ENCODE measurements at regions not wholly inside any gene's neighbourhood (a gene's known extent, or its start where the extent isn't known, plus 50 kb on each side); places are given as distances from the start of the nearest gene placed in this dataset.
"Not testable (repeated sequence)": the region's sequence is repeated elsewhere in the genome, so short reads cannot be mapped to it uniquely, and the experiment has no call there.

DNA sequence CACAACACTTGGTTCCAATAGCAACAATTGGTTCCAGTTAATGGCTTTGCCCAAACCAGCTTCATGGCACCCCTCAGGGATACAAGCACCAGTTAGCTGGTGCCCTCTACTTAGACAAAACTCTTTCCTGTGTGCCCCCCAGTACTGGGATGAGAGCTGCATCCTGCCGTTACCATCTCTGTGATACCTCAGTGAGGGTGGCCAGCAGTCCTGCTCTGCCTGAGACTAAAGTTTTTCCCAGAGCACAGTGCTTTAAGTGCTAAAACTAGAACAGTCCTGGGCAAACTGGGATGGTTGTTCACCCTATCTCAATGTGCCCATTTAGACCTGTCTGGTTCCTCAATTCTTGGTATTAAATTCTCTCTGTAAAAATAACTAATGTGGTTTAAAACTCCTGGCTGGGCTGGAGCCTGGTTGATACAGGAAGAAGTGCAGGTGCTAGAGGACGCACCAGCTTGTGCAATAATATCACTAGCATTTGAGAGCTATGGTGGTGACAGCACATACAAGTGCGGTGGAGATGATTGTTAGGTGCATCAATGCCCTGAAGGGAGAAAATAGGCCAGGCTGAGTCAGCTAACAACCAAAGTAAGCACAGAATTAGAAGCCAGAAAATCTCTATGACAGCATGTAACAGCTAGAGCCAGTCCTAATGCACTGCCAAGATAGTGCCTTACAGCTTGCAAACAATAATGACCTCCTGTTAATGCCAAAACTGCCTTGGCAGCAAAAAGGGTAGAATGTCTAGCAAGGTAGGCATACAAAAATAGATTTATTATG is 179.8 kb upstream of the GALNT2 start:
- no peak for DNase-seq

DNA sequence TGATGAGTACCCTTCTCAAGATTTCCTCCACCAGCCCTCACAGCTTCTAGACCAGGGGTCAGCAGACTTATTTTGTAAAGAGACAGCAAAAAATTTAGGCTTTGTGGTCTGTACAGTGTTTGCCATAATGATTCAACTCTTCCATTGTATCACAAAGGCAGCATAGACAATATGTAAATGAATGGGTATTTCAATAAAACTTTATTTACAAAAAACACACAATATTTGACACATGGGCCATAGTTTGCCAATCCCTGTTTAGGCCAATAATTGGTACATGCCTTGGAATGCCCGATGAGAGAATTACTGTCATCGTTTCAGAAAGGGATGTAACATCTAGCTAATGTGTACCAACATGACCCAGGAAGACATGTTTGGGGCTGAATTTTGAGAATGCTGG is 178.9 kb upstream of the GALNT2 start:
- DNase-seq = no peak

DNA sequence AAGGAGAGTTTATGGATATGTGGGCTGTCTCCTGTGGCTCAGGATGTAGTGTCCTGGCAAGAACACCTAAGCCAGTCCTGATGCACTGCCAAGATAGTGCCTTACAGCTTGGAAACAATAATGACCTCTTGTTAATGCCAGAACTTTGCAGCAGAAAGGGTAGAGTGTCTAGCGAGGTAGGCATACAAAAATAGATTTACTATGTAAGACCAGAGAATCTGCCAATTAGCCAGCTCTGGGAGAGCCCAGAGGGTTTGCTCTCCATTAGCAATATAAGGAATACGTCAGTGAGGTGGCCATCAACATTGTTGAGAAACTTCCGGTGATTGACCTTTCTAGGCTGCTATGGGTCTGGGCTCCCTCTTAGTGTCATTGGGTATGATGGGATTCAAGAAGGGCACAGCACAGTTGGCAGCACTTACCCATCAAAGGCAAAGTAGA is 178.5 kb upstream of the GALNT2 start:
- DNase-seq = no peak

DNA sequence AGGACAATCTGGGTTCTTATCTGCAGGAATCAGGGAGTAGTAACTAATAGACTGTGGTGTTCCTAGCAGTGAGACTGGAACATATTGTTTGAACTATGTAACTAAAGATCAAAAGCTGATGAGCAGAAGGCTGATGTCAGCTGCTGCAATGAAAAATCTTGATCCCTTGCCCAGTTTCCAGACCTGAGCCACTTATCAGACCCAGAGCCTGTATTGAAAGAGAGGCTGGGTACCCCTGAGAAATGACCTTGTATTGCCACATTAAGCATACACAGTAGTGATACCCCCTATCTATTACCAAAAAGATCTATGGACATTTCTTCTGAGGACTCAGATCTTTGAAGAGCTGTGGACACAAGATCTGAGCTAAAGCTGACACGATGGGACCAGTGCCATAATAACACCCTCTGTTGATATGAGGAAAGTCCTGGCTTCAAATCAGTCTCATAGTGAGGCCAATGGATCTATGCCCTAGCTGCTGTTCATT is 178.0 kb upstream of the GALNT2 start:
- DNase-seq = no peak

DNA sequence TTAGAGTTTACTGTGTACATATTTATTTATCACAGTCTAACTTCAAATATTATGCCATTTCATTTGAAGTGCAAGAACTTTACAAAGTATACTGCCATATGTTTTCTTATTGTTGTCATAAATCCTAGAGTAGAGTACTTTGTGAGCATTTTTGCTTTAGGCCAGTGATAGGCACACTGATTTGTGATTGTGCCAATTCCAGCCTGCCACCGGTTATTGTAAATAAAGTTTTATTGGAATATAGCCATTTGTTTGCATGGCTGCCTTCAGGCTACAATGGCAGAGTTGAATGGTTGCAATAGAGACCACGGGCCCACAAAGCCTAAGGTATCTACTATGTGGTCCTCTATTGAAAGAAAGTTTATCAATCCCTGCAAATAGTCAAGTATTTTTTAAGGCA is 175.8 kb upstream of the GALNT2 start:
- no peak for DNase-seq

DNA sequence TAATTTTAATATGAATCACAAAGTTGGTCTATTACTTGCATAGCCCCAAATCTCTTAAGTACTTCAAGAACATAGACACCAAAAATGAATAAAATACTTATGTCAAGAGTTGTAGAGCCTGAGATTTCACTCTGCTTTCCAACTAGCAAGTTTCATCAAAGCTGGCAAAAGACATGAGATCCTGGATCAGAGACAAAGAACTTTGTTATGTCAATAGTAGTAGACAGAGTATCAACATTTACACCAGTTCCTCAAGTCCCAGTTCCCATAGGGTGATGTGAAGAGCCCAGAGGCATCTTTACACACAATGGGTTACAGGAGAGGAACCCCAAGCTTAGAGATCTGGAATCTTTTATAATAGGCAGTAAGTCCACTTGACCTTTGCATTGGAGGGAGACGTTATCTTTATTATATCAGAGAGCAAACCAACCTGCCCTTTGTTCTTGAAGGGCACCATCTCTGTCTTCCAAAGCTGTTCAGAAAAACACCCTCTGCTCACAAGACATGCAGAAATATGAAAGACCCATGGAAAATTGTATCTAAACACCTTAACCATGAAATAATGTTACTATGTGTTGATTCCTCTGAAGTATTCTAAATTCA is 174.4 kb upstream of the GALNT2 start:
- DNase-seq = no peak

DNA sequence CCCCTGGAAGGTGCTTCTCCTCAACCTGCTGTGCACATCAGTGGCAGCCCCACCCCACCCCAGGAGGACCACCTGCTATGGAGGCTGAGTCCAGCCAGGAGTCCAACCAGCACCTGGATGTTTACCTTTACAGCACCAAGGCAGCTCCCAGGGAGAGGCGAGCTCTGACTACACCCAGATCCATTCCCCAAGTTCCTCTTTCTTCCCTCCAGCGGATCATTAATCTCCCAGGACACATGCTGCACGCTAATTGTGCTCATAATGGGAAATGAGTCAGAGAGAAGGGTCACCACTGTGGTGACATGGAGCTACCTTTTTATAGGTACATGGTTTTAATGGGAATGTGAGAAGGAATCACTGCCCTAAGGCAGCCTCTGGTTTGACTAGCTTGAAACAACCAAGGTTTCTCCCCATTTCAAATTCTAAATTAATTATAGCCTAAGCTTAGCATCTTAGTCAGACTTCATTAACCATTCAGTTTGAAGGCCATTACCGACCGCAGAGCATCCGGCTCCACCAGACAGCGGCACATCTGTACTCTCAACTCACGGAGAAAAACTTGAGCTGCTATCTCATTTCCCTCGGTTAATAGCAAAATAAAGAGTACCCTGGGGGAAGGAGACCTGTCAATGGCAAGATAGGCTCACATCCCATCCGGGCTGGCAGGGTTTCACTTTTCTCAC is 173.1 kb upstream of the GALNT2 start:
- DNase-seq = no peak

DNA sequence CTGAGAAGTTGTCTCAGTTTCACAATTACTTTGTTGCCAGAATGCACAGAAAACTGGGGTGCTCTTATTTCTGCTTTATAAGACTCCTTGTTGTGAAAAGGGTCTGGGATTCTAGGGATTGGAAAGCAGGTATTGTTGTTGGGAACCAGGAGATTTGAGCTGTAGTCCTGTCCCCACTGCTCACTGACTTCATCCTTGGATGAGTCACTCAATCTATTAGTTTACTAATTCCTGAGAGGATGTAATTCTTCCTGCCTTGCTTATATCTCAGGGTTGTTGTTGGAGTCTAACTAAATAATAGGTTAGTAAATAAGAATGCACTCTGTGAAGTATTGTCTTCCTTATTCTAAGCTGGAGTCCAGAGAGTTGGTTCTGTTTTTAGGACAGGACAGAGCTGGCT is 172.5 kb upstream of the GALNT2 start:
- DNase-seq = no peak

DNA sequence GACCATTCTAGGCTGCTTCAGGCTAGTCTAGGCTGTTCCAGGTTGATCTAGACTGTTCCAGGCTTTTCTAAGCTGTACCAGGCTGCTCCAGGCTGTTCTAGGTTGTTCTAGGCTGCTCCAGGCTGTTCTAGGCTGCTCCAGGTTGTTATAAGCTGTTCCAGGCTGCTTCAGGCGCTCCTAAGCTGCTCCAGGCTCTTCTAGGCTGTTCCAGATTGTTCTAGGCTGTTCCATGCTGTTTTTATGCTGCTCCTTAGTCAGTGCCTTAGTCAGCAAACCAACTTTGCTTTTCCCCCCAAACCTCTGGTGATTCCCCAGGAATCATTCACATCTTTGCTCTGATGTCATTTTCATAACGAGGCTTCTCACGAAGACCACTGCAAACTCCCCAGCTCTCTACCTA is 171.4 kb upstream of the GALNT2 start:
- no peak for DNase-seq

DNA sequence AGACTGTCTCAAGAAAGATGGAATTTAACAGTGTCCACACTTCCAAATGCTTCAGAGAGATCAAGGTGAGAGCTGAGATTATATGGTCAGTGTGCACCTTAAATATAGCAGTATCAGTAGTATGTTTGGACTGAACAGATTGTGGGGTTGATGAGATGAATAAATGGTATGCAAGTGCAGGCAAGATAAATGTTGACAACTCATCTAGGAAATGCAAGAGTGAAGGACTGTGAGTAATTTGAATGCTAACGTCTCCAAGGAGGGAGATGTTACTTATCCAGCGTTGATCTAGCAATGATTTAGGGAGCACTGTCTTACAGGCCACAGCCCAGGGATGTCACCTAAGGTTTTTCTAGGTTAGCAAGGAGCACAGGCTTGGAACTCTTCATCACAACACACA is 170.7 kb upstream of the GALNT2 start:
- no peak for DNase-seq

DNA sequence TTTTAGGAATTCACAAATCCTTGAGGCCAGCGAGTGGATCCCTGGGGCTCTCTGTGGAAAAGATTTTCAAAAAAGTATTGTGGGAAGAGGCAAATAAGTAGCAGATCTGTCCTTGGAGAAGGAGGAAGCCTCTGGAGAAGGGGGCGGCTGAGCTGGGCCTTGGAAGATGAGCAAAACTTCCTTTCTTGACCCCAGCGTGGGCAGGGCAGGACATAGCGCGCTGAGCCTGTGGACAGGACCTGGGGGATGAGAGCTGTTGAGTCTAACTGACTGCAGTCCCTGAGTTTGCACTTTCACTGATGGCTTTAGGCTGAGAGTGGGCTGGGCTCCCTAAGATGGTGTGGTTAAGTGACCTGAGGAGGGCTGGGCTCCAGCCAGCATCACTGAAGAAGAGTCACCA is 170.2 kb upstream of the GALNT2 start:
- no peak for DNase-seq

DNA sequence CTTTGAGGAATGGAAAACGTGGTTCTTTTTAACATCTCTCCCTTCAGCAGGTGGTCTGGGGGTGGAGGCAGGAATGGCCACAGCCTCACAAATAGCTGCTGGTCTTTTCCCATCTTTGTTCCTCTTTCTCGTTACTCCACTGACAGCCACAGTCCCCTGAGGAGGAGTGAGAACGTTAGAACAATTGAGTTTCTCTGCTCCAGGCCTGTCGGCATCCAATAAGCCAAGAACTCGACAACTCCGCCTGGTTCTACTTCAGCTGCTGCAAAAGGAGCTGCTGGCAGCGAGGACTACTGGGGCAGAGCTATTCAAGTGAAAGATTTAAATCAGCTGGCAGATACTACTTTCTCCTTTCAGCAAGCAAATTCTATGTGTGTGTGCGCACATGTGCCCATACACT is 169.5 kb upstream of the GALNT2 start:
- DNase-seq = no peak

DNA sequence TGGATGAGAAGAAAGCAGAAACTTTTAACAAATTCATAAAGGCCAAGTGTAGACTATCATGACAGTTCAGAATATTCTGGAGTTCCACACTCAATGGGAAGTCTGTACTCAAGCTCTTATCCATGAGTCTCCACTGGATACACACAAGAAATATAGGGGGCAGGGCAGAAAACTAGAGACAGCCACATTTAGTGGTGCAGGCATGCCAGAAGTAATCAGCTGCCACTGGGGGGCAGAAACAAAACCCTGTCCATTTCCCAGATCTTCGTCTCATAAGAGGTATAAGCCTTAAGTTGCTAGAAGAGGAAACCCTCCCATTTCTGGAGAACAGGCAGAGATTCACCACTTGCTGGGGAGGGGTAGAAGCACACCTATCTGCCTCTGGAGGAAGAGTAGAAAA is 166.8 kb upstream of the GALNT2 start:
- DNase-seq = no peak

DNA sequence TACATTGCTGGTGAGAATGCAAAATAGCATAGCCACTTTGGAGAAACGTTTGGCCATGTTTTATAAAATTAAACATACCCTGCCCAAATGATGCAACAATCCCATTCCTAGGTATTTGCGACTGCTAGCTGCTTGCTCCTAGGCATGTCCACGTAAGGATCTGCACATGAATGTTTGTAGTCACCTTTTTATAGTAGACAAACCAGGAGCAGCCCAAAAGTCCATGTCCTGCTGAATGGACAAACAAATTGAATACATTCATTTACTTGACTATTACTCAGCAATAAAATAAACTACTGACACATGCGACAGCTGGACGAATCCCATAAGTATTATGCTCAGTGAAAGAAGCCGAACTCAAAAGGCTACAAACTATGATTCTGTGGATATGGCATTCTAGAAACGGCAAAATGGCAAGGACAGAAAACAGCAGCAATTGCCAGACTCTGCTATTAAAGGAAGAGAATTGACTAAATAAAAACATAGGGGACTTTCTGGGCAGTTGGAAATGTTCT is 161.9 kb upstream of the GALNT2 start:
- DNase-seq = no peak

DNA sequence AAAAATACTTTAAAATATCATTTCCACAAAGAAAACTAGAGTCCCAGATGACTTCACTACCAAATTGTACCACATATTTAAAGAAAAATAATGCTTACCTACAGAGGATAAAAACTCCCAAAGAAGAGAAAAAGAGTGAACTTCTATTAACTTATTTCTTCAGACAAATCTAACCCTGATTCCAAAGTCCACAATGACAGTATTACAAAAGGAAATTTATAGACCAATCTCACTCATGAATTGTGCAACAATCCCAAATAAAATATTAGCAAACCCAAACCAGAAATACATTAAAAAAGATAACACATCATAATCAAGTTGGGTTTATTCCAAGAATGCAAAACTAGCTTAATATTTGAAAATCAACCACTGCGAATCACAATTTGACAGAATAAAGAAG is 161.4 kb upstream of the GALNT2 start:
- no peak for DNase-seq

DNA sequence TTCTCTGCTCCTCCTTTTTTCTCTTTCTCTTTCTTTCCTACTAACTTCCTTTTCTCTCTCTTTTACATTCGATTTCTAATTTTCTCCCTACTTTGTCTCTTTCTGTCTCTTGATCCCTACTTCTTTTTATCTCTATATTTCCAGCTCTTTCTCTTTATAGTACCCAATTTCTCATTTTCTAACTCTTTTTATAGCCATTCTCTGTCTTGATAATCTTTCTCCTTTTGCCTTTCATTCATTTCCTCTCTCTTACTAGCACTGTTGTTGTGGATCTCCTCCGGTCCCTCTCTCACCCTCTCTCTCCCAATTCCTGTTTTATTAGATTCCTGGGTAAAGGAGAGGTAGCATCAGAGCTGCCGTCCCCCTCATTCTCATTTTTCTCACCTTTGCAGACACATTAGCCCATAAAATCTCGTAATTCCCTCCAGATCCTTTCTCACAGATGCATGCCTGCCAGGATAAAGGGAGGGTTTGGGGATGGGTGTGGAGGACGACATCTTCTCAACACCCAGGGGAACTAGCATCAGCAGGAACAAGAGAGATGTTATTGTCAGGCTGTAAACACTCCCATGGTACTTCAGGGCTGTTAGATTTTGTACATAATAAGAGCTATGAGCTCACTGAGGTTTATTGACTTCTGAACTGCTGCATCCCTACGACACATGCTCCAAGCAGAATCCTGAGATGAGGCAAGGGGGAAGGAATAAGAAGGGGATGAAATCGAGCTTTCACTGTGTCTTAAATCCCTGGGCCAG is 159.0 kb upstream of the GALNT2 start:
- no peak for DNase-seq

DNA sequence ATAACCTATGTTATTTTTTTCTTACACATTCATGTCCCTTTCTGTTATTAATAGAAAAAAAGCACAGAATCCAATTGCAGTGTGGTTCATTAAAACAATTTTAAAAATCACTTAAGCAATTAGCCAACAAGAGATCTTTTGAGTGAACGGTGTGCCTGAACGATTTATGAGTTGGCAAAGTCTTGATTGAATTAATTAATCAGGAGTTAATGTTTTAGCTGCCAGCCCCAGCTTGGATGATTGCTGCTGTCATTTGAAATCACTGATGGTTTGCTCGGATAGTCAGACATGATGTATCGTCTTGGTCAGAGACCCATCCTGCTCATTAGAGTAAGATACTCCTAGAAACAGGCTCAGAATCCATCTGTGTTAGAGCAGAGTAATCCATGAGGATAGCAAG is 158.3 kb upstream of the GALNT2 start:
- no peak for DNase-seq

DNA sequence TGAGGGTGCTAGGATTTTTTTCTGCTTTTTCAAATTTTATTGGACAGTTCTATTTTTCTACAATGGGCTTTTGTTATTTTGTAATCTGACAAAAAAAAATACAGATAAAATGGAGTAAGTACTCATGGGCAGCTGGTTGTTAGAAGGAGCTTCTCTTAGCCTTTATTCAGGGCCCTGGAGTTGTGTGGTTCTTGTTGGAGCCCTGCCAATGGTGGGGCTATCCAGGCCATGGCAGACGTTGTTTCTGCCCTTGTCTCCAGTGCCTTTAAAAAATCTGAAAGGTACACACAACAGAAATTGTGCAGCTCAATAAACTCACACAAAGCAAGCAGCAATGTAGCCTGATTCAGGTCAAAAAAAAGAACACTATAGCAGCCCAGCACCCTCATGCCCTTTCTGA is 153.5 kb upstream of the GALNT2 start:
- no peak for DNase-seq

DNA sequence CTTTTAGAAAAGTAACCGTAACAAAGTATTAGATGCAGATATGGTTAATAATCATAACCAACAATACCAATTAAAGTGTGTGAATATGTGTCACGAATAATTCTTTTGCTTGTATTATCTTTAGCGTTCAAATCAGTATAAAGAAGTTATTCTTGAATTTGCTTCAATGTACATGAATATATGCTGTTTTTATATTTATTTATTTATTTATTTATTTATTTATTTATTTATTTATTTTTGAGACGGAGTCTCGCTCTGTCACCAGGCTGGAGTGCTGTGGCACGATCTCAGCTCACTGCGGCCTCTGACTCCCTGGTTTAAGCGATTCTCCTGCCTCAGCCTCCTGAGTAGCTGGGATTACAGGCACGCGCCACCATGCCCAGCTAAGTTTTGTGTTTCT is 147.6 kb upstream of the GALNT2 start:
- not testable (repeated sequence) for DNase-seq

DNA sequence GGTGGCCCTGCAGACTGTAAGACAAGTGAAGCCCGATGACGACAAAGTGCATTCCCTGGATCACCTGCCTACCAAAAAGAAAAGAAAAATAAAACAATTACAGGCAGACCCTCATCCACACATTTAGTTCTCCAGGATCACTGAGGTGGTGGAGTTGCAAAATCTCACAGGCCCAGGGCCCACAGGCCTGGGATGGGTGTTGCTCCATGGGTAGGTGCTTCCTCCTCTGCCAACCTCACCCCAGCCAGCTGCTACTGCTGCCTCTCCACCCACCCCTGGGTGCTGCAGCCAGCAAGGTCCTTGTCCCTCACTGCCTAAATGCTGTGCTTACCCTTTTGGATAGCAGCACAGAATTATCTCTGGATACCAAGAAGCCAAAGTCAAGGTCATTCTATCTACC is 146.4 kb upstream of the GALNT2 start:
- DNase-seq = no peak

DNA sequence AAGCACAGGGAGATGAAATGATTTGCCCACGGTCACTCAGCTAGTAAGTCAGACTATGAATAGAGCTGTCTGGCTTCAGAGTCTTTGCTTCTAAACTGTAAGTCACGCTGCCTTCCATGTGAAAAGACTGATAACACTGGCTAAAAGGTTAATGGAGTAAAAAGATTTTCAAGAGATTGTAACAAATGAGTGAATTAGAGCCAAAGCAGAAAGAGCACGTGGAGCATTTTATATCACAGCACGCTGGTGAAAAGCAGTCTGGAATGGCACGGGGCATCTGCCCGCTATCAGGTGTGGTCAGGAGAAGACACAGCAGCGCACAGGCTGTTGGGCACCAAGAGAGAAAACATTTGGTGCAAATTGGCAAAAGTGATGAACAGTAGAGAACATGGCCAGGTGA is 144.8 kb upstream of the GALNT2 start:
- DNase-seq = no peak

DNA sequence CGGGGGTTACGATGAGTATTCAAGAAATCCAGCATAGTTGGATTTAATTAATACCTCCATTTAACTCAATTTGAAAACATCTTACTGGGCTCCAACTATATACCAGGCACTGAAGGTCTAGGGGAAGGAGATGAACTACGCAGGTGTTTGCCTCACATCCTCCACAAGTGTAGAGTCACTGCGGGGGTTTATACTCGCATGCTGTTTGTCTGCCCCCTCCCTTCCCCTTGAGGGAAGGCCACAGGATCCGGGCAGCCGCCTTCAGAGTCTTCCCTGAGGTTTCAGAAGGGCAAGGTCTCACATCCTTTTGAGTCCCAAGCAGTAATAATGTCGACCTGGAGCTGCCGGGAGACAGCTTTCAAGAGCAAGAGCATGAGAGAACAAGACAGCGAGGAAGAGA is 142.4 kb upstream of the GALNT2 start:
- no peak for DNase-seq

DNA sequence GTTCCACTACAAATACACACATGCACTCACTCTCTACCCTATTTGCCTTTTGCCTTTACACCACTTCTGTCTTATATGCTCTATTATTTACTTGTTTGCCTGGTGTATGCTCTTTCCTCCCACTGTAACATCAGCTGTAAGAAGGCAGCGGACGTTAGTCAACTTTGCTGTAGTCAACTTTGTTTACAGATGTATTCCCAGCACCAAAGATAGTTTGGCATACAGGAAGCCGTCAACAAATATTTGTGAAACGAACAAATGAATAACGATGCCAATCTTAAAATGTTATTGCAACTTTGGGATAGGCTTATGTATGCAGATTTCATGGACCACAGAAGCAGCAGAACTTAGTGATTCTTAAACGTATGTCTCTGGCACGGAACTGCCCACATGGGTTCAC is 138.3 kb upstream of the GALNT2 start:
- DNase-seq = no peak

Data from fibroblast of skin of scalp (primary cell).